ENCODE measurements at regions not wholly inside any gene's neighbourhood (a gene's known extent, or its start where the extent isn't known, plus 50 kb on each side); places are given as distances from the start of the nearest gene placed in this dataset.

DNA sequence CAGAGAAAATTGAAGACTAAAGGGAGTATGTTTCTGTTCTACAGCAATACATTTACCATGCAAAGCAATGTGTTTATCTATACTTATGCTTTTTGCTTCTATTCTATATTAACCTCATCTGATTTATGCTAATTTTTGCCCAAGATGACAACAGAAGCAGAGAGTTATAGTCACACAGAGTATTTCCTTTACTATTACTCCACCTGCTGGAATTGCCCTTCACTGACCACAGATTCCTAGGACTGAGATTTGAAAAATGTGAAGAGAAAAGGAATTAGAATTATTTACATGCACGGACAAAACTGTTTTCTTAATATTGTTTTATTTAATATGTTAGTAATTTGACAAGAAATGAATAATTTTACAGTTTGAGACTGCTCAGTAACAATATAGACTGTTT lies 745.6 kb downstream of the VGLL3 start:
- TF ChIP-seq RAD21 (conservative IDR thresholded peaks at IDR 0.05 in 1 of 2, IDR thresholded peaks at IDR 0.05 in 1 of 2), result peak; percentile 60 to 62
- TF ChIP-seq POLR2A (IDR thresholded peaks at IDR 0.05; ENCODE audit: low read length), result no peak
- TF ChIP-seq, protein P1, sequence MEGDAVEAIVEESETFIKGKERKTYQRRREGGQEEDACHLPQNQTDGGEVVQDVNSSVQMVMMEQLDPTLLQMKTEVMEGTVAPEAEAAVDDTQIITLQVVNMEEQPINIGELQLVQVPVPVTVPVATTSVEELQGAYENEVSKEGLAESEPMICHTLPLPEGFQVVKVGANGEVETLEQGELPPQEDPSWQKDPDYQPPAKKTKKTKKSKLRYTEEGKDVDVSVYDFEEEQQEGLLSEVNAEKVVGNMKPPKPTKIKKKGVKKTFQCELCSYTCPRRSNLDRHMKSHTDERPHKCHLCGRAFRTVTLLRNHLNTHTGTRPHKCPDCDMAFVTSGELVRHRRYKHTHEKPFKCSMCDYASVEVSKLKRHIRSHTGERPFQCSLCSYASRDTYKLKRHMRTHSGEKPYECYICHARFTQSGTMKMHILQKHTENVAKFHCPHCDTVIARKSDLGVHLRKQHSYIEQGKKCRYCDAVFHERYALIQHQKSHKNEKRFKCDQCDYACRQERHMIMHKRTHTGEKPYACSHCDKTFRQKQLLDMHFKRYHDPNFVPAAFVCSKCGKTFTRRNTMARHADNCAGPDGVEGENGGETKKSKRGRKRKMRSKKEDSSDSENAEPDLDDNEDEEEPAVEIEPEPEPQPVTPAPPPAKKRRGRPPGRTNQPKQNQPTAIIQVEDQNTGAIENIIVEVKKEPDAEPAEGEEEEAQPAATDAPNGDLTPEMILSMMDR (IDR thresholded peaks at IDR 0.05), result peak; percentile 47
- TF ChIP-seq, protein P2, sequence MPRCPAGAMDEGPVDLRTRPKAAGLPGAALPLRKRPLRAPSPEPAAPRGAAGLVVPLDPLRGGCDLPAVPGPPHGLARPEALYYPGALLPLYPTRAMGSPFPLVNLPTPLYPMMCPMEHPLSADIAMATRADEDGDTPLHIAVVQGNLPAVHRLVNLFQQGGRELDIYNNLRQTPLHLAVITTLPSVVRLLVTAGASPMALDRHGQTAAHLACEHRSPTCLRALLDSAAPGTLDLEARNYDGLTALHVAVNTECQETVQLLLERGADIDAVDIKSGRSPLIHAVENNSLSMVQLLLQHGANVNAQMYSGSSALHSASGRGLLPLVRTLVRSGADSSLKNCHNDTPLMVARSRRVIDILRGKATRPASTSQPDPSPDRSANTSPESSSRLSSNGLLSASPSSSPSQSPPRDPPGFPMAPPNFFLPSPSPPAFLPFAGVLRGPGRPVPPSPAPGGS (IDR thresholded peaks at IDR 0.05), result no peak
- TF ChIP-seq POLR2AphosphoS2 (conservative IDR thresholded peaks at IDR 0.05; ENCODE audit: low read length), result no peak
- no peak for TF ChIP-seq MYC (IDR thresholded peaks at IDR 0.05; ENCODE audit: borderline replicate concordance, low read length)

Data from A549 (cell line).